Esophagus muscularis mucosa (tissue), 3 donors: ENCODE measurements at regions not wholly inside any gene's neighbourhood (a gene's known extent, or its start where the extent isn't known, plus 50 kb on each side); places are given as distances from the start of the nearest gene placed in this dataset.

Source experiments
- CTCF ChIP-seq, 3 experiments: fragments of 200-600 bp in 2 of 3; fragments of 450-650 bp in 1 of 3; sonication (generic) in 2 of 3; IDR thresholded peaks; one replicate each; pipeline ENCODE4 v1.5.1; 2017 to 2019; ENCODE audit warnings: antibody characterized with exemption in 3 of 3, mild to moderate bottlenecking in 2 of 3, moderate library complexity in 1 of 3
- POLR2A ChIP-seq: fragments of 450-650 bp; IDR thresholded peaks from one replicate; pipeline ENCODE4 v1.6.1; 2017; ENCODE audit warnings: antibody characterized with exemption, moderate library complexity, mild to moderate bottlenecking, low read depth

- TF ChIP-seq CTCF (IDR thresholded peaks at IDR 0.05) (no peak), POLR2A (no peak)
Measured at GRCh38 chr2:103738108-103738507, 976.3 kb downstream of the TMEM182 start.
